ENCODE measurements at regions not wholly inside any gene's neighbourhood (a gene's known extent, or its start where the extent isn't known, plus 50 kb on each side); places are given as distances from the start of the nearest gene placed in this dataset.

DNA sequence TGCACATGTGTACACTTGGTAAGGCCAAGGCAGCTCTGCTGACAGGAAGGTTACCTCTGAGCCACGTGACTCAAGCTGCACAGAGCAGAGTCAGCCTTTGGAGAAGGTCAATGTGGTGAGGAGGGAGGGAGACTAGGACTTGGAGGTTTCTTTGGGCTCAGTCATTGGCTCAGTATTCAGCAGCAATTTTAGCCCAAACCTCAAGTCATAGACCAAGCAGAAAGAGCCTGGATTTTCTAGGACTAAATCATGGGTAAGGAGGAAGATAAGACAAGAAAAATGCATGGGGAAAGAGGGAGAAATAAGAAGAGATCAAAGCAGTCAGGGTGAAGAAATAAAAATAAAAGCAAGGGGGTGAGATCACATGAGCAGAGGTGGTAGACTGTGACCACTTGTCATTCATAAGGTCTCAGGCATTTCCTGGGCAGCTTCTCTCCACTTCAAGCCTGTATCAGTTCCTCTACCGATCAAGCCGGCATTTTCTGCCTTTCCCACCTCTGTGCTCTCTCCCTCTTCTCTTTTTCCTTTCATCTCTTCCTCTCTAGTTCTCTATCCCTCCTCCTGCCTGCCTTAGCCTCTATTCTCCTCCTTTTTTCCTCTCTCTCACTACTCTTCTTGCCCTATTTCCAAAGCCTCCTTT is 51.7 kb upstream of the DUSP10 start:
- no peak for ATAC-seq
- no peak for TF ChIP-seq NR1H2 (CRISPR knock-in tag; IDR thresholded peaks at IDR 0.05)
- no peak for TF ChIP-seq ZNF232 (CRISPR knock-in tag; IDR thresholded peaks at IDR 0.05)
- TF ChIP-seq TEAD1 (CRISPR knock-in tag; IDR thresholded peaks at IDR 0.05), result no peak
- H3K27ac Mint-ChIP-seq, result no peak overlapping the region
- CTCF ChIA-PET, result no interaction called here
- no peaks in the 10 kb centered on the region for H3K36me3 Mint-ChIP-seq
- H3K9me3 Mint-ChIP-seq, result no peaks in the 10 kb centered on the region
- no peak for DNase-seq (ENCODE audit: low spot score)
- POLR2A ChIA-PET, result no interaction called here
- H3K4me1 Mint-ChIP-seq, result no peaks in the 10 kb centered on the region
- no peak overlapping the region for H3K4me3 Mint-ChIP-seq
- H3K27me3 Mint-ChIP-seq (ENCODE audit: low read depth), result no peaks in the 10 kb centered on the region

GRCh38 chr1:221791846-221792245 is 50.0 kb upstream of the DUSP10 start:
- H3K4me1 Mint-ChIP-seq, result peaks cover 2% of the 10 kb centered on the region
- ATAC-seq (no peak), DNase-seq (ENCODE audit: low spot score) (no peak)
- H3K9me3 Mint-ChIP-seq, result no peaks in the 10 kb centered on the region
- H3K27ac Mint-ChIP-seq, result no peak overlapping the region
- CTCF ChIA-PET, result no interaction called here
- no peak overlapping the region for H3K4me3 Mint-ChIP-seq
- H3K36me3 Mint-ChIP-seq, result no peaks in the 10 kb centered on the region
- H3K27me3 Mint-ChIP-seq (ENCODE audit: low read depth), result no peaks in the 10 kb centered on the region
- TF ChIP-seq, protein P1, sequence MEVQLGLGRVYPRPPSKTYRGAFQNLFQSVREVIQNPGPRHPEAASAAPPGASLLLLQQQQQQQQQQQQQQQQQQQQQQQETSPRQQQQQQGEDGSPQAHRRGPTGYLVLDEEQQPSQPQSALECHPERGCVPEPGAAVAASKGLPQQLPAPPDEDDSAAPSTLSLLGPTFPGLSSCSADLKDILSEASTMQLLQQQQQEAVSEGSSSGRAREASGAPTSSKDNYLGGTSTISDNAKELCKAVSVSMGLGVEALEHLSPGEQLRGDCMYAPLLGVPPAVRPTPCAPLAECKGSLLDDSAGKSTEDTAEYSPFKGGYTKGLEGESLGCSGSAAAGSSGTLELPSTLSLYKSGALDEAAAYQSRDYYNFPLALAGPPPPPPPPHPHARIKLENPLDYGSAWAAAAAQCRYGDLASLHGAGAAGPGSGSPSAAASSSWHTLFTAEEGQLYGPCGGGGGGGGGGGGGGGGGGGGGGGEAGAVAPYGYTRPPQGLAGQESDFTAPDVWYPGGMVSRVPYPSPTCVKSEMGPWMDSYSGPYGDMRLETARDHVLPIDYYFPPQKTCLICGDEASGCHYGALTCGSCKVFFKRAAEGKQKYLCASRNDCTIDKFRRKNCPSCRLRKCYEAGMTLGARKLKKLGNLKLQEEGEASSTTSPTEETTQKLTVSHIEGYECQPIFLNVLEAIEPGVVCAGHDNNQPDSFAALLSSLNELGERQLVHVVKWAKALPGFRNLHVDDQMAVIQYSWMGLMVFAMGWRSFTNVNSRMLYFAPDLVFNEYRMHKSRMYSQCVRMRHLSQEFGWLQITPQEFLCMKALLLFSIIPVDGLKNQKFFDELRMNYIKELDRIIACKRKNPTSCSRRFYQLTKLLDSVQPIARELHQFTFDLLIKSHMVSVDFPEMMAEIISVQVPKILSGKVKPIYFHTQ (CRISPR knock-in tag; IDR thresholded peaks at IDR 0.05), result no peak
- no peak for TF ChIP-seq CDX4 (CRISPR knock-in tag; IDR thresholded peaks at IDR 0.05; ENCODE audit: borderline replicate concordance)
- no peak for TF ChIP-seq ZBTB21 (CRISPR knock-in tag; IDR thresholded peaks at IDR 0.05; ENCODE audit: borderline replicate concordance)
- TF ChIP-seq CREM (CRISPR knock-in tag; IDR thresholded peaks at IDR 0.05), result no peak
- TF ChIP-seq TCF7 (CRISPR knock-in tag; IDR thresholded peaks at IDR 0.05; ENCODE audit: low read depth), result no peak
- no peak for TF ChIP-seq ZNF219 (CRISPR knock-in tag; IDR thresholded peaks at IDR 0.05; ENCODE audit: borderline replicate concordance)
- TF ChIP-seq, protein P2, sequence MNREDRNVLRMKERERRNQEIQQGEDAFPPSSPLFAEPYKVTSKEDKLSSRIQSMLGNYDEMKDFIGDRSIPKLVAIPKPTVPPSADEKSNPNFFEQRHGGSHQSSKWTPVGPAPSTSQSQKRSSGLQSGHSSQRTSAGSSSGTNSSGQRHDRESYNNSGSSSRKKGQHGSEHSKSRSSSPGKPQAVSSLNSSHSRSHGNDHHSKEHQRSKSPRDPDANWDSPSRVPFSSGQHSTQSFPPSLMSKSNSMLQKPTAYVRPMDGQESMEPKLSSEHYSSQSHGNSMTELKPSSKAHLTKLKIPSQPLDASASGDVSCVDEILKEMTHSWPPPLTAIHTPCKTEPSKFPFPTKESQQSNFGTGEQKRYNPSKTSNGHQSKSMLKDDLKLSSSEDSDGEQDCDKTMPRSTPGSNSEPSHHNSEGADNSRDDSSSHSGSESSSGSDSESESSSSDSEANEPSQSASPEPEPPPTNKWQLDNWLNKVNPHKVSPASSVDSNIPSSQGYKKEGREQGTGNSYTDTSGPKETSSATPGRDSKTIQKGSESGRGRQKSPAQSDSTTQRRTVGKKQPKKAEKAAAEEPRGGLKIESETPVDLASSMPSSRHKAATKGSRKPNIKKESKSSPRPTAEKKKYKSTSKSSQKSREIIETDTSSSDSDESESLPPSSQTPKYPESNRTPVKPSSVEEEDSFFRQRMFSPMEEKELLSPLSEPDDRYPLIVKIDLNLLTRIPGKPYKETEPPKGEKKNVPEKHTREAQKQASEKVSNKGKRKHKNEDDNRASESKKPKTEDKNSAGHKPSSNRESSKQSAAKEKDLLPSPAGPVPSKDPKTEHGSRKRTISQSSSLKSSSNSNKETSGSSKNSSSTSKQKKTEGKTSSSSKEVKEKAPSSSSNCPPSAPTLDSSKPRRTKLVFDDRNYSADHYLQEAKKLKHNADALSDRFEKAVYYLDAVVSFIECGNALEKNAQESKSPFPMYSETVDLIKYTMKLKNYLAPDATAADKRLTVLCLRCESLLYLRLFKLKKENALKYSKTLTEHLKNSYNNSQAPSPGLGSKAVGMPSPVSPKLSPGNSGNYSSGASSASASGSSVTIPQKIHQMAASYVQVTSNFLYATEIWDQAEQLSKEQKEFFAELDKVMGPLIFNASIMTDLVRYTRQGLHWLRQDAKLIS (CRISPR knock-in tag; IDR thresholded peaks at IDR 0.05; ENCODE audit: borderline replicate concordance), result no peak
- TF ChIP-seq PRRX2 (CRISPR knock-in tag; IDR thresholded peaks at IDR 0.05), result no peak
- no peak for TF ChIP-seq CREB1 (CRISPR knock-in tag; IDR thresholded peaks at IDR 0.05)
- TF ChIP-seq, protein P3, sequence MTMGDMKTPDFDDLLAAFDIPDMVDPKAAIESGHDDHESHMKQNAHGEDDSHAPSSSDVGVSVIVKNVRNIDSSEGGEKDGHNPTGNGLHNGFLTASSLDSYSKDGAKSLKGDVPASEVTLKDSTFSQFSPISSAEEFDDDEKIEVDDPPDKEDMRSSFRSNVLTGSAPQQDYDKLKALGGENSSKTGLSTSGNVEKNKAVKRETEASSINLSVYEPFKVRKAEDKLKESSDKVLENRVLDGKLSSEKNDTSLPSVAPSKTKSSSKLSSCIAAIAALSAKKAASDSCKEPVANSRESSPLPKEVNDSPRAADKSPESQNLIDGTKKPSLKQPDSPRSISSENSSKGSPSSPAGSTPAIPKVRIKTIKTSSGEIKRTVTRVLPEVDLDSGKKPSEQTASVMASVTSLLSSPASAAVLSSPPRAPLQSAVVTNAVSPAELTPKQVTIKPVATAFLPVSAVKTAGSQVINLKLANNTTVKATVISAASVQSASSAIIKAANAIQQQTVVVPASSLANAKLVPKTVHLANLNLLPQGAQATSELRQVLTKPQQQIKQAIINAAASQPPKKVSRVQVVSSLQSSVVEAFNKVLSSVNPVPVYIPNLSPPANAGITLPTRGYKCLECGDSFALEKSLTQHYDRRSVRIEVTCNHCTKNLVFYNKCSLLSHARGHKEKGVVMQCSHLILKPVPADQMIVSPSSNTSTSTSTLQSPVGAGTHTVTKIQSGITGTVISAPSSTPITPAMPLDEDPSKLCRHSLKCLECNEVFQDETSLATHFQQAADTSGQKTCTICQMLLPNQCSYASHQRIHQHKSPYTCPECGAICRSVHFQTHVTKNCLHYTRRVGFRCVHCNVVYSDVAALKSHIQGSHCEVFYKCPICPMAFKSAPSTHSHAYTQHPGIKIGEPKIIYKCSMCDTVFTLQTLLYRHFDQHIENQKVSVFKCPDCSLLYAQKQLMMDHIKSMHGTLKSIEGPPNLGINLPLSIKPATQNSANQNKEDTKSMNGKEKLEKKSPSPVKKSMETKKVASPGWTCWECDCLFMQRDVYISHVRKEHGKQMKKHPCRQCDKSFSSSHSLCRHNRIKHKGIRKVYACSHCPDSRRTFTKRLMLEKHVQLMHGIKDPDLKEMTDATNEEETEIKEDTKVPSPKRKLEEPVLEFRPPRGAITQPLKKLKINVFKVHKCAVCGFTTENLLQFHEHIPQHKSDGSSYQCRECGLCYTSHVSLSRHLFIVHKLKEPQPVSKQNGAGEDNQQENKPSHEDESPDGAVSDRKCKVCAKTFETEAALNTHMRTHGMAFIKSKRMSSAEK (CRISPR knock-in tag; IDR thresholded peaks at IDR 0.05; ENCODE audit: borderline replicate concordance), result no peak
- TF ChIP-seq KAT7 (CRISPR knock-in tag; IDR thresholded peaks at IDR 0.05; ENCODE audit: borderline replicate concordance), result no peak
- TF ChIP-seq IRF2 (CRISPR knock-in tag; IDR thresholded peaks at IDR 0.05; ENCODE audit: borderline replicate concordance, low read depth), result no peak
- TF ChIP-seq TEAD1 (CRISPR knock-in tag; IDR thresholded peaks at IDR 0.05), result no peak
- no peak for TF ChIP-seq ZNF396 (CRISPR knock-in tag; IDR thresholded peaks at IDR 0.05; ENCODE audit: borderline replicate concordance)
- POLR2A ChIA-PET, result no interaction called here

Measured in WTC11 (cell line).